ENCODE measurements at regions not wholly inside any gene's neighbourhood (a gene's known extent, or its start where the extent isn't known, plus 50 kb on each side); places are given as distances from the start of the nearest gene placed in this dataset.

- no peak for DNase-seq
These were observed 225.1 kb upstream of the DIO3 start for GRCh38 chr14:101336183-101336582.

- no peak for DNase-seq
These were observed 224.2 kb upstream of the DIO3 start for GRCh38 chr14:101337053-101337452.

- no peak for DNase-seq
These were observed 220.7 kb upstream of the DIO3 start for GRCh38 chr14:101340556-101340955.

GRCh38 chr14:101347893-101348777, 213.2 kb upstream of the DIO3 start:
- no peak for DNase-seq

- no peak for DNase-seq
These were observed 212.2 kb upstream of the DIO3 start for GRCh38 chr14:101349108-101349507.

GRCh38 chr14:101350021-101350420, 211.3 kb upstream of the DIO3 start:
- DNase-seq: no peak

- DNase-seq: no peak
These were observed 210.6 kb upstream of the DIO3 start for GRCh38 chr14:101350691-101351090.

- no peak for DNase-seq
These were observed 210.1 kb upstream of the DIO3 start for GRCh38 chr14:101351146-101351545.

- no peak for DNase-seq
These were observed 209.5 kb upstream of the DIO3 start for GRCh38 chr14:101351769-101352168.

- DNase-seq: no peak
These were observed 208.7 kb upstream of the DIO3 start for GRCh38 chr14:101352567-101352966.

GRCh38 chr14:101353422-101353821, 207.9 kb upstream of the DIO3 start:
- no peak for DNase-seq

- no peak for DNase-seq
These were observed 206.6 kb upstream of the DIO3 start for GRCh38 chr14:101354726-101355125.

- DNase-seq: no peak
These were observed 206.0 kb upstream of the DIO3 start for GRCh38 chr14:101355284-101355683.

GRCh38 chr14:101357038-101357437, 204.3 kb upstream of the DIO3 start:
- no peak for DNase-seq

- no peak for DNase-seq
These were observed 203.6 kb upstream of the DIO3 start for GRCh38 chr14:101357559-101358319.

- DNase-seq: no peak
These were observed 202.8 kb upstream of the DIO3 start for GRCh38 chr14:101358320-101359125.

- DNase-seq: no peak
These were observed 201.9 kb upstream of the DIO3 start for GRCh38 chr14:101359221-101360053.

GRCh38 chr14:101360054-101360911, 201.0 kb upstream of the DIO3 start:
- DNase-seq: no peak

GRCh38 chr14:101361044-101361443, 200.3 kb upstream of the DIO3 start:
- peak in 1 of 2 donors; percentile 46 for DNase-seq

GRCh38 chr14:101361451-101362433, 199.6 kb upstream of the DIO3 start:
- DNase-seq: no peak

Measured in CD4-positive, alpha-beta T cell treated with Interleukin-4 for 1 hour (primary cell).